Retina (tissue), 1 donor: ENCODE measurements at regions not wholly inside any gene's neighbourhood (a gene's known extent, or its start where the extent isn't known, plus 50 kb on each side); places are given as distances from the start of the nearest gene placed in this dataset.

Experiments
- DNase-seq: peaks from one replicate; pipeline ENCODE4 v3.0.0-alpha.2; 2016

GRCh38 chr2:172373076-172373475, 54.3 kb upstream of the ITGA6 start:
- DNase-seq, result no peak

- DNase-seq, result no peak
Measured at GRCh38 chr2:172373766-172374165, 53.6 kb upstream of the ITGA6 start.

GRCh38 chr2:172374318-172375240, 52.8 kb upstream of the ITGA6 start:
- no peak for DNase-seq

GRCh38 chr2:172375251-172375650, 52.1 kb upstream of the ITGA6 start:
- no peak for DNase-seq

- no peak for DNase-seq
Measured at GRCh38 chr2:172376016-172376415, 51.4 kb upstream of the ITGA6 start.

GRCh38 chr2:172376505-172377125, 50.8 kb upstream of the ITGA6 start:
- DNase-seq, result no peak

- no peak for DNase-seq
Measured at GRCh38 chr2:172377408-172377807, 50.0 kb upstream of the ITGA6 start.
